CD4-positive, alpha-beta T cell treated with Interleukin-1 beta for 1 hour (primary cell): ENCODE measurements at regions not wholly inside any gene's neighbourhood (a gene's known extent, or its start where the extent isn't known, plus 50 kb on each side); places are given as distances from the start of the nearest gene placed in this dataset.

Source experiments
- DNase-seq, 2 donors: peaks; one replicate each; pipeline ENCODE4 v3.0.0-alpha.2; 2020 to 2022

GRCh38 chr3:67290438-67290837 lies 292.3 kb downstream of the KBTBD8 start:
- DNase-seq: no peak

DNA sequence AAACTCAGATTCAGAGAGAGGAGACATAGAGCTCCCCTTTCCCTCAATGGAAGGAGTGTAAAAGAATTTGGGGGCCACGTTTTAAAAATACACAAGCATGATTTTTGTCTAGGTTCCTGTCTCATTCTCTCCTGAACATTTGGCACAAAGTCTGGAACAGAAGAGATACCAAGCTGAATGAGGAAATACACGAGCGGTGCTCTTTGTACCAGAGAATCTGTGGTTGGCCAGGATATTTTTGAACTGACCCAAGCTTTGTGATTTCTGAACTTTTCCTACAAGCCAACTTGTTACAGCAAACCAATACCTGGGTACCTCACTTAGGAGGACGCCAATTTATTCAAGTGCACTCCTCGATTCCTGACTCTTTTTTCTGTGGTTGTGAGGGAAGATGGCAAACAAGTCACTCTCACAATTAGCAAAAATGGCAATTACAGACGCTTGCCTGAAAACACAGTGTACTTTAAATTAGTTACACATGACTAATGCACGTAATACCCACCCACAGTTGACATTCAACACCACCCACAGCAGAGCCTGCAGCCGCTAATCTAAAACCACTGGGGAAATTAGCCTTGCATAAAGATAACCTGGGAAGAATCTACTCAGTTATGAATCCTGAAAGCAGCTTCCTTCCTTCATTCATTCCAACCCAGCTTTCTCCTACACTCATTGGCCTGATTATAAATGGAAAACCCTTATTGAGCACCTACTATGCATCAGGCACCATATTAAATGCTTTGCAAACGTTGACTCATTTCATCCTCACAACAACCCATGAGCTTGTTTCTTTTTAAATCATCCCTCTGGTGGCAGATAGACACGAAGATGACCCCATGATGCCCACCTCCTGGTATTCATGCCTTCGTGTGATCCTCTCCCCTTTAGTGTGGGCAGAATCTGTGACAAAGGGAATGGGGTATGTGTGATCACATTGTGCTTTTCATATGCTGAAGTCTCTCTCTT lies 293.5 kb downstream of the KBTBD8 start:
- no peak for DNase-seq

DNA sequence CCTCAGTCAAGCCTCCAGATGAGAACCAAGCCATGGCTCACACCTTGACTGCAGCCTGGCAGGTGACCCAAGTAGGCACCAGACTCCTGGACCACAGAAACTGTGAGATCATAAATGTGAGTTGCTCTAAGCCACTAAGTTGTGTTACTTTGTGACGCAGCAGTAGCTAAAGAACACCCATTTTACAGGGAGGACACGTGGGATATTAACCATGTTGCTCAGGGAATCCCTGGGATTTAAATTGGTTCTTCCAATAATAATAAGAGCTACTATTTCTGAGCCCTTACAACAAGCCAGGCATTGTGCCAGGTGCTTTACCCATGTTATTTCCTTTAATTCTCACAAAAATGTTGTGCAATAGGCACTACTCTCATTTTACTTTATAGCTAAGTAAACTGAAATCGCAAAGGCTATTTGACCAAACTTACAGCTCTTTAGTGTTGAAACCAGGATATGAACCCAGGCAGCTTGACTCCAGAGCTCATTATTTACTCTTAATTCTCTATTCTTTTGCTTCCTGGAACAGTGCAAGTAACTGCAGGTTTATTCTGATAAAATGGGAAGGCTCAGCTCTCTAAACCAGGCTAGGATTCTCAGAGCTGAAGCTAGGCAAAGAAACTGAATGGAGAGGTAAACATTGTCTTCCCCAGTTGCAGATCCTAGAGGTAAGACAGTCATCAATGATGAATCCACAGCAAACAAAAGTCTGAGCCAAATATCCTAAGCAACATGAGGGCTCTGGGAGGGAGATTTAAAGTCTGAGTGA lies 294.4 kb downstream of the KBTBD8 start:
- no peak for DNase-seq

- DNase-seq: no peak
These were observed 296.2 kb downstream of the KBTBD8 start for GRCh38 chr3:67294341-67294740.

GRCh38 chr3:67296039-67296892 lies 298.2 kb downstream of the KBTBD8 start:
- no peak for DNase-seq

- DNase-seq: no peak
These were observed 299.8 kb downstream of the KBTBD8 start for GRCh38 chr3:67297715-67298475.

DNA sequence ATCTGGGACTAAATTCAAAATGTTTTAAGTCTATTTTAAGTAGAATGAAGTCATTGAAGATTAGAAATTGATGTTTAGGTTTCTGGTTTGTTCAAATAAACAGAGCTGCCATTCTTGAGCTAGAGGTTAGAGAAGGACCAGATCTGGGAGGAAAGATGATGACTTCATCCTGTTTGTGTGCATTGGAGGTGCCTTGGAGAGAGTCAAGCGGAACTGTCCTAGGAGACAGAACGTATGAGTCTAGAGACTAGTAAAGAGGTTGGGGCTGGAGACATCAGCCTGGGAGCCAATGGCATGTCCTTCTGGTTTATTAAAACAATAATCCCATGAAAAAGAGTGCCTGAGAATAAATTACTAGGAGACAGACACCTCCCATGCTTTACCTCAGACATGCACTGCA lies 303.4 kb downstream of the KBTBD8 start:
- no peak for DNase-seq

- DNase-seq: no peak
These were observed 304.4 kb downstream of the KBTBD8 start for GRCh38 chr3:67302489-67302888.

DNA sequence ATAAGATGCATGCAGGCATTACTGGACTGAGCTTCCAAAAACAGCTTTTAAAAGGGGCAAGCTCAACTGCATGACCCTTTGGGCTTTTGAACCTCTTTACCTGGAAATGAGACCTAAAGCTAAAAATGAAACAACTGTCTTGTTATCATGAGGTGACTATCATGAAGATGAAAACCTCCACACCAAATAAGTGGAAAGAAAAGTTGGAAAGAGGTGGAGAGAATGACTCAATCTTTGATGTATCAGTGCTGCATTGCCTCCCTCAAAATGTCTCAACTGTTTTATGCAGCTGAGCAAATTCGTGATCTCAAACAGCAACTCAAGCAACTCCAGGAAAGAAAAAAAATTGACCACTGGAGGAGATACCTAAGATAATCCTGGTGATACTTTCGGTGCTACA lies 307.1 kb downstream of the KBTBD8 start:
- DNase-seq: no peak

DNA sequence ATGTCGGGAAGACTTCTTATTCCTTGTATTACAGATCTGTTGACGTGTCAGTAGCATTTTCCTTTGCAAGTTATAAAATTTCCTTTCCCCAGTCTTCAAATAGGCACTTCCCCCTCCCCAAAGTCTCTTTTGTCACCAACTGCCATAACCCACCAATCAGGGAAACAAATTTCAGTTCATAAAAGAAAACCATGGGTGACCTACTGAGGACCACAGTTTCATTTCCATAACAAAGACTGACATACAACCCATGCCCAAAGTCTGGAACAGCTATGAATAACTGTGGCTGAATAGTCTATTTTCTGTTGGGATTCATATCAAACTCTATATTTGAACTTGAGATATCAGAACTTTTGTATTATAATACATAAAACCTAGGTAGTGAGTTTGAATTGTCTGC lies 307.8 kb downstream of the KBTBD8 start:
- no peak for DNase-seq

GRCh38 chr3:67311440-67311839 lies 313.3 kb downstream of the KBTBD8 start:
- DNase-seq: no peak

GRCh38 chr3:67312155-67312554 lies 314.0 kb downstream of the KBTBD8 start:
- DNase-seq: no peak

DNA sequence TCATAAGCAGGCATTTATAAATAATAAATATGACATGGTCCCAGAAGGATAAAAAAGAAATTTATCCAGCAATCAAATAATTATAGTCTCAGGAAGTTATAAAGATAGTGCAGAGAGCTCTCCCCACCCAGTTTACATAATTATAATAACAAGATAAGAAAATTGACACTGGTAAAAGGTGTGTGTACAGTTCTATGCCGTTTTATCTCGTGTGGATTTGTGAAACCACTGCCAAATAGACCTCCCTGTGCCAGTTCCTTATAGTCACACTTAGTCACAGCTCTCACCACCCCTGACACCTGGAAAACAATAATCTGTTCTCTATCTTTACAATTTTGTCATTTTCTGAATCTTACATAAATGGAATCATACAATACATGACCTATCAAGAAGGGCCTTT lies 320.1 kb downstream of the KBTBD8 start:
- no peak for DNase-seq

- no peak for DNase-seq
These were observed 326.4 kb downstream of the KBTBD8 start for GRCh38 chr3:67324554-67324953.
